K562 (cell line): ENCODE measurements at regions not wholly inside any gene's neighbourhood (a gene's known extent, or its start where the extent isn't known, plus 50 kb on each side); places are given as distances from the start of the nearest gene placed in this dataset.

Source experiments
- ATAC-seq: fragments of 200-7000 bp; cut with Tn5 transposase; 3 replicates; pipeline ENCODE4 v1.9.1; 2020; ENCODE audit warnings: moderate library complexity
- BruUV-seq: library from RNA; stranded (reverse); fragments of 400-500 nt; replicated peaks from 2 replicates; lab custom pipeline; 2021; lab: Mats Ljungman, UMichigan
- CTCF ChIA-PET: fragments of 300-600 bp; formaldehyde crosslinking; extraction: SDS; loops from one replicate; lab custom pipeline; 2021; ENCODE audit warnings: low intra/inter-chr PET ratio; lab: Yijun Ruan, JAX
- POLR2A ChIA-PET: fragments of 300-600, 350-650 bp; sonication (Branson Sonifier 250); formaldehyde crosslinking; extraction: SDS; loops from one replicate; lab custom pipeline; 2021; ENCODE audit warnings: antibody characterized with exemption, inconsistent platforms; lab: Yijun Ruan, JAX
- DNase-seq, 4 experiments: peaks; one replicate each; pipeline versions ENCODE4 v3.0.0 to v3.0.0-alpha.2; 2011 to 2018; ENCODE audit warnings: low spot score in 3 of 4, mixed read lengths in 3 of 4; ENCODE audit errors: extremely low read depth in 1 of 4
- FAIRE-seq: peaks from 2 replicates; lab custom pipeline; 2011; peaks lifted over from hg19 to GRCh38; lab: Jason Lieb, UNC
- H2AFZ ChIP-seq: 2 replicates; pipeline ENCODE4 v1.6.0; 2011; ENCODE audit warnings: low read depth, low read length, control low read depth, inconsistent platforms
- H3K27ac ChIP-seq: fragments of 200-600 bp; 3 replicates; pipeline ENCODE4 v1.8.0; 2011; ENCODE audit warnings: low read depth, mild to moderate bottlenecking, control low read depth, inconsistent platforms, low read length, moderate library complexity, mixed read lengths; ENCODE audit errors: extremely low read depth
- H3K27me3 ChIP-seq, 2 experiments: fragments of 300-600 bp in 1 of 2; 2 replicates in 1 of 2; 3 replicates in 1 of 2; pipeline versions ENCODE4 v1.6.0 to v1.8.0; 2011; ENCODE audit warnings: inconsistent platforms in 2 of 2, low read length in 2 of 2, mild to moderate bottlenecking in 1 of 2, mixed read lengths in 1 of 2, moderate library complexity in 1 of 2; ENCODE audit not compliant: control insufficient read depth in 2 of 2, insufficient read depth in 2 of 2
- H3K36me3 ChIP-seq: fragments of 300-600 bp; 3 replicates; pipeline ENCODE4 v1.8.0; 2011; ENCODE audit warnings: mild to moderate bottlenecking, low read length, inconsistent platforms; ENCODE audit not compliant: control insufficient read depth, insufficient read depth
- H3K4me1 ChIP-seq, 2 experiments: fragments of 200-600 bp in 1 of 2; replicated peaks in 1 of 2; 2 replicates in 1 of 2; 3 replicates in 1 of 2; pipeline versions ENCODE4 v1.5.1 to v1.8.0; 2011; ENCODE audit warnings: inconsistent platforms in 2 of 2, low read length in 2 of 2, mild to moderate bottlenecking in 1 of 2, mixed read lengths in 1 of 2, moderate library complexity in 1 of 2; ENCODE audit not compliant: control insufficient read depth in 2 of 2, insufficient read depth in 2 of 2
- H3K4me2 ChIP-seq: 2 replicates; pipeline ENCODE4 v1.6.1; 2011; ENCODE audit warnings: low read length, control low read depth, inconsistent platforms, mixed read lengths; ENCODE audit not compliant: insufficient read depth
- H3K4me3 ChIP-seq: fragments of 200-600 bp; sonication (generic), shearing (Covaris generic); 2 replicates; pipeline ENCODE4 v1.5.1; 2016; ENCODE audit warnings: control low read depth, inconsistent platforms
- H3K79me2 ChIP-seq: fragments of 200-600 bp; 3 replicates; pipeline ENCODE4 v1.8.0; 2011; ENCODE audit warnings: low read length, inconsistent platforms; ENCODE audit not compliant: control insufficient read depth, insufficient read depth
- H3K9ac ChIP-seq, 2 experiments: 2 replicates each; pipeline versions ENCODE4 v1.6.0 to v1.6.1; 2011; ENCODE audit warnings: low read depth in 2 of 2, low read length in 2 of 2, control low read depth in 1 of 2, inconsistent platforms in 1 of 2, mild to moderate bottlenecking in 1 of 2, mixed read lengths in 1 of 2; ENCODE audit not compliant: insufficient read depth in 1 of 2
- H3K9me1 ChIP-seq: one replicate; pipeline ENCODE4 v1.6.0; 2011; ENCODE audit warnings: inconsistent platforms, mild to moderate bottlenecking, low read length, moderate library complexity; ENCODE audit not compliant: control insufficient read depth, insufficient read depth
- H3K9me3 ChIP-seq: replicated peaks from 2 replicates; pipeline ENCODE4 v1.5.1; 2011; ENCODE audit warnings: low read depth, low read length, inconsistent platforms; ENCODE audit not compliant: control insufficient read depth, insufficient read depth
- H4K20me1 ChIP-seq: replicated peaks from 2 replicates; pipeline ENCODE4 v1.6.1; 2011; ENCODE audit warnings: low read length, inconsistent platforms, mixed read lengths; ENCODE audit not compliant: control insufficient read depth, insufficient read depth
- CC2D1A ChIP-seq: fragments of 450-650 bp; IDR thresholded peaks from 2 replicates; pipeline ENCODE4 v1.6.1; 2017; ENCODE audit warnings: mild to moderate bottlenecking
- CHCHD3 ChIP-seq: fragments of 250-450 bp; sonication (Bioruptor Pico); IDR thresholded peaks from 2 replicates; pipeline ENCODE4 v2.1.2; 2022; ENCODE audit warnings: mild to moderate bottlenecking
- ELF2 ChIP-seq: fragments of 250-450 bp; sonication (Bioruptor Pico); IDR thresholded peaks from 2 replicates; pipeline ENCODE4 v1.5.0; 2021; ENCODE audit warnings: mild to moderate bottlenecking
- ELF4 ChIP-seq: fragments of 450-650 bp; formaldehyde crosslinking; IDR thresholded peaks from 2 replicates; pipeline ENCODE4 v1.4.0; 2022; ENCODE audit warnings: missing genetic modification characterization
- FOXJ2 ChIP-seq: fragments of 200-800 bp; sonication (Bioruptor generic); IDR thresholded peaks from 2 replicates; pipeline ENCODE4 v1.6.1; 2016; ENCODE audit warnings: missing genetic modification characterization, missing compliant biosample characterization
- FOXM1 ChIP-seq, 2 experiments: fragments of 450-650 bp in 1 of 2; sonication (generic) in 1 of 2; formaldehyde crosslinking in 1 of 2; IDR thresholded peaks; 2 replicates each; pipeline versions ENCODE4 v1.6.1 to v1.9.0; 2017 to 2022; ENCODE audit warnings: low read depth in 2 of 2, mild to moderate bottlenecking in 2 of 2, missing genetic modification reagents in 1 of 2, moderate library complexity in 1 of 2
- HMG20A ChIP-seq: fragments of 450-650 bp; formaldehyde crosslinking; conservative IDR thresholded peaks from 2 replicates; pipeline ENCODE4 v1.4.0; 2020; ENCODE audit warnings: mild to moderate bottlenecking, mixed read lengths
- HNRNPK ChIP-seq: fragments of 200-400 bp; formaldehyde crosslinking; IDR thresholded peaks from one replicate; pipeline ENCODE4 v1.6.1; 2018; ENCODE audit warnings: mild to moderate bottlenecking, low read depth, low read length; ENCODE audit not compliant: poor library complexity, severe bottlenecking
- HNRNPLL ChIP-seq: fragments of 200-400 bp; formaldehyde crosslinking; IDR thresholded peaks from 2 replicates; pipeline ENCODE4 v1.6.1; 2017; ENCODE audit warnings: low read length, low read depth, mild to moderate bottlenecking; ENCODE audit not compliant: poor library complexity, severe bottlenecking
- KLF10 ChIP-seq: fragments of 250-450 bp; sonication (Bioruptor Pico); IDR thresholded peaks from 2 replicates; pipeline ENCODE4 v1.6.1; 2021; ENCODE audit warnings: matching md5 sums
- L3MBTL2 ChIP-seq: fragments of 450-650 bp; IDR thresholded peaks from 2 replicates; pipeline ENCODE4 v1.6.1; 2016; ENCODE audit warnings: mild to moderate bottlenecking, moderate library complexity
- POLR2H ChIP-seq: IDR thresholded peaks from 2 replicates; pipeline ENCODE4 v1.6.1; 2016; ENCODE audit warnings: missing genetic modification characterization, low read depth, mild to moderate bottlenecking, control low read depth, missing compliant biosample characterization, moderate library complexity
- RBM14 ChIP-seq: fragments of 200-400 bp; formaldehyde crosslinking; IDR thresholded peaks from 2 replicates; pipeline ENCODE4 v1.6.1; 2018; ENCODE audit warnings: low read depth, mild to moderate bottlenecking, low read length, moderate library complexity, borderline replicate concordance; ENCODE audit not compliant: insufficient read depth
- STAT6 ChIP-seq: sonication (generic); formaldehyde crosslinking; IDR thresholded peaks from 2 replicates; pipeline ENCODE4 v1.8.1; 2023; ENCODE audit warnings: mild to moderate bottlenecking, missing genetic modification reagents
- TEAD2 ChIP-seq: fragments of 450-650 bp; IDR thresholded peaks from 2 replicates; pipeline ENCODE4 v1.6.1; 2016; ENCODE audit warnings: missing genetic modification characterization, control low read depth, missing compliant biosample characterization
- XRCC5 ChIP-seq: fragments of 200-400 bp; formaldehyde crosslinking; IDR thresholded peaks from 2 replicates; pipeline ENCODE4 v1.6.1; 2017; ENCODE audit warnings: low read depth, mild to moderate bottlenecking, low read length
- ZC3H4 ChIP-seq: sonication (generic); formaldehyde crosslinking; IDR thresholded peaks from 2 replicates; pipeline ENCODE4 v1.9.0; 2021; ENCODE audit warnings: missing genetic modification reagents, borderline replicate concordance
- ZEB2 ChIP-seq: fragments of 450-650 bp; IDR thresholded peaks from 2 replicates; pipeline ENCODE4 v1.6.1; 2016
- ZFPM2 ChIP-seq: fragments of 250-450 bp; sonication (Bioruptor Pico); IDR thresholded peaks from 2 replicates; pipeline ENCODE4 v1.5.1; 2022; ENCODE audit warnings: mild to moderate bottlenecking
- ZNF212 ChIP-seq: fragments of 450-650 bp; formaldehyde crosslinking; IDR thresholded peaks from 2 replicates; pipeline ENCODE4 v1.4.0; 2020; ENCODE audit warnings: mild to moderate bottlenecking
- ZNF224 ChIP-seq: sonication (generic); formaldehyde crosslinking; IDR thresholded peaks from 2 replicates; pipeline ENCODE4 v1.8.0; 2022; ENCODE audit warnings: mild to moderate bottlenecking, missing genetic modification reagents
- ZNF253 ChIP-seq: fragments of 250-450 bp; sonication (Bioruptor Pico); conservative IDR thresholded peaks from 2 replicates; pipeline ENCODE4 v1.6.1; 2021; ENCODE audit warnings: mild to moderate bottlenecking
- ZNF263 ChIP-seq: sonication (generic); formaldehyde crosslinking; IDR thresholded peaks from 2 replicates; pipeline ENCODE4 v1.8.0; 2022; ENCODE audit warnings: mild to moderate bottlenecking, missing genetic modification reagents, borderline replicate concordance
- ZNF347 ChIP-seq: fragments of 450-650 bp; formaldehyde crosslinking; IDR thresholded peaks from 2 replicates; pipeline ENCODE4 v1.4.0; 2020; ENCODE audit warnings: low read depth, mild to moderate bottlenecking, moderate library complexity
- ZNF408 ChIP-seq: fragments of 250-450 bp; sonication (Bioruptor Pico); IDR thresholded peaks from 2 replicates; pipeline ENCODE4 v1.4.0; 2020; ENCODE audit warnings: low read depth, mild to moderate bottlenecking, moderate library complexity
- ZNF668 ChIP-seq: fragments of 250-450 bp; sonication (Bioruptor Pico); IDR thresholded peaks from 2 replicates; pipeline ENCODE4 v1.8.0; 2022; ENCODE audit warnings: mild to moderate bottlenecking, inconsistent platforms
- ZNF780A ChIP-seq: fragments of 250-450 bp; sonication (Bioruptor Pico); IDR thresholded peaks from 2 replicates; pipeline ENCODE4 v1.5.0; 2021; ENCODE audit warnings: mild to moderate bottlenecking
- WGBS: fragments of 100-300 bp; shearing (Covaris generic); methylation state at CpG from one replicate; pipeline ENCODE4 v1.1.6; 2016; ENCODE audit warnings: low coverage, mixed read lengths; ENCODE audit not compliant: insufficient coverage; ENCODE audit errors: missing lambda C conversion rate; 5-methylcytosine and 5-hydroxymethylcytosine counted together
- in situ Hi-C: fragments of 300-500 bp; cut with MboI; formaldehyde crosslinking; loops from 4 replicates; pipeline ENCODE4 v1.15.0; 2018; ENCODE audit warnings: inconsistent platforms, mixed read lengths
- intact Hi-C: fragments of 100-400 bp; cut with micrococcal nuclease; formaldehyde crosslinking; loops from 2 replicates; pipeline ENCODE4 v1.14.2; 2022

- intact Hi-C loops, result no loop called here
- CTCF ChIA-PET, result no interaction called here
These were observed 287.5 kb downstream of the ACTRT1 start for GRCh38 chrX:127764674-127765073.

DNA sequence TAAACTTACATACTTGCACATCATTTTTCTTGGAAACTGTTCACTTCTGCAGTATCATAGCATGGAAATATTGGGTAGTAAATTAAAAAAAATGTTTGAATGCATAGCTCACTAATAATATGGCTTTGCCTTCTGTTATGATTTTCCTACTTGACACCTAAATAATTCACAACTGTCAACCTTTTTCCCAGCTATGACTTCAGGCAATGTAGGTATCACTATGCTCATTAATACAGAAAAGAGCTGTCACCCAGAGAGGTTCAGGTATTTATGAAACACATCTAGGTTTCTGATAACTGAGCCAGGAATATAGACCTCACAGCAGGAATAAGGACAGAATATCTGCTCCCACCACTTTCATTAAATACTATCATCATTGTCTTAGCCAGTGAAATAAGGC lies 289.5 kb downstream of the ACTRT1 start:
- FAIRE-seq, result no peak
- Histone ChIP-seq H3K27ac (no peak overlapping the region), H3K4me1 (no peaks in the 10 kb centered on the region), H4K20me1 (no peaks in the 10 kb centered on the region), H2AFZ (no peak overlapping the region), H3K9ac (no peak overlapping the region), H3K4me3 (no peak overlapping the region), H3K4me2 (no peak overlapping the region), H3K9me1 (no peaks in the 10 kb centered on the region), H3K9me3 (no peaks in the 10 kb centered on the region; the same call in 1 of the 2 replicates), H3K36me3 (no peaks in the 10 kb centered on the region), H3K27me3 (no peaks in the 10 kb centered on the region), H3K79me2 (no peaks in the 10 kb centered on the region)
- intact Hi-C loops (no loop called here), in situ Hi-C loops (no loop called here)
- no peak for ATAC-seq
- DNase-seq, result no peak
- POLR2A ChIA-PET, result no interaction called here
- BruUV-seq, result no TSS peak
- CTCF ChIA-PET, result no interaction called here
- TF ChIP-seq CHCHD3 (CRISPR knock-in tag) (no peak), ZC3H4 (CRISPR knock-in tag) (no peak), CC2D1A (no peak), STAT6 (CRISPR knock-in tag) (no peak), ZNF668 (no peak), ZNF347 (no peak), TEAD2 (tag) (no peak), ZNF263 (CRISPR knock-in tag) (no peak), ZNF224 (CRISPR knock-in tag) (no peak), FOXJ2 (tag) (no peak)

More at GRCh38 chrX:127764674-127765073, 287.5 kb downstream of the ACTRT1 start:
- no peaks in the 10 kb centered on the region for H3K79me2 ChIP-seq
- POLR2A ChIA-PET, result no interaction called here
- H3K4me2 ChIP-seq, result no peak overlapping the region
- ATAC-seq (no peak), FAIRE-seq (no peak), DNase-seq (no peak)
- H3K4me1 ChIP-seq, result no peaks in the 10 kb centered on the region
- no peak overlapping the region for H2AFZ ChIP-seq
- no peak overlapping the region for H3K4me3 ChIP-seq
- no peak overlapping the region for H3K27ac ChIP-seq
- H3K9ac ChIP-seq, result no peak overlapping the region
- no TSS peak for BruUV-seq
- no peaks in the 10 kb centered on the region for H4K20me1 ChIP-seq
- no peaks in the 10 kb centered on the region for H3K27me3 ChIP-seq
- no peaks in the 10 kb centered on the region; the same call in 1 of the 2 replicates for H3K9me3 ChIP-seq
- no peak for TF ChIP-seq L3MBTL2
- TF ChIP-seq POLR2H, result no peak
- TF ChIP-seq RBM14, result no peak
- no peak for TF ChIP-seq HNRNPLL
- no peak for TF ChIP-seq KLF10 (CRISPR knock-in tag)
- no peak for TF ChIP-seq ZNF212 (CRISPR knock-in tag)
- no peak for TF ChIP-seq ZNF253 (CRISPR knock-in tag)
- no peak for TF ChIP-seq HNRNPK
- no peak for TF ChIP-seq ELF4 (CRISPR knock-in tag)
- no peak for TF ChIP-seq ZFPM2 (CRISPR knock-in tag)
- no peak for TF ChIP-seq FOXM1 (IDR thresholded peaks at IDR 0.05; ENCODE audit: low read depth)
- TF ChIP-seq FOXM1 (CRISPR knock-in tag; IDR thresholded peaks at IDR 0.05; ENCODE audit: low read depth), result no peak
- TF ChIP-seq XRCC5, result no peak
- TF ChIP-seq ZNF408, result no peak
- TF ChIP-seq ZEB2, result no peak
- no peak for TF ChIP-seq ELF2
- TF ChIP-seq ZNF668, result no peak
- no peak for TF ChIP-seq HMG20A (CRISPR knock-in tag)
- TF ChIP-seq ZNF780A (CRISPR knock-in tag), result no peak
- H3K9me1 ChIP-seq, result no peaks in the 10 kb centered on the region
- 6% methylated on average over 3 of the region's 3 CpGs for WGBS
- in situ Hi-C loops, result no loop called here
- no peaks in the 10 kb centered on the region for H3K36me3 ChIP-seq
